Neural crest cell (in vitro differentiated cells): ENCODE measurements at regions not wholly inside any gene's neighbourhood (a gene's known extent, or its start where the extent isn't known, plus 50 kb on each side); places are given as distances from the start of the nearest gene placed in this dataset.

Source experiments
- DNase-seq: peaks from one replicate; pipeline ENCODE4 v3.0.0; 2021; ENCODE audit warnings: low read depth, mixed read lengths, low spot score
- H3K27ac Mint-ChIP-seq: one replicate; pipeline ENCODE4 v1.8.0; 2021; ENCODE audit warnings: mild to moderate bottlenecking, mixed read lengths; ENCODE audit not compliant: unreplicated experiment
- H3K27me3 Mint-ChIP-seq: 2 replicates; pipeline ENCODE4 v1.8.0; 2021; ENCODE audit warnings: low read depth, mild to moderate bottlenecking, mixed read lengths
- H3K36me3 Mint-ChIP-seq: 2 replicates; pipeline ENCODE4 v1.8.0; 2021; ENCODE audit warnings: low read depth, mild to moderate bottlenecking, mixed read lengths
- H3K4me1 Mint-ChIP-seq: 2 replicates; pipeline ENCODE4 v1.8.0; 2021; ENCODE audit warnings: mixed read lengths
- H3K4me3 Mint-ChIP-seq: one replicate; pipeline ENCODE4 v1.8.0; 2021; ENCODE audit warnings: mild to moderate bottlenecking, mixed read lengths
- H3K9me3 Mint-ChIP-seq: 2 replicates; pipeline ENCODE4 v1.8.0; 2021; ENCODE audit warnings: mixed read lengths
- CTCF ChIP-seq: fragments of 200-600 bp; sonication (generic); conservative IDR thresholded peaks from 2 replicates; pipeline ENCODE4 v1.5.0; 2021; ENCODE audit warnings: antibody characterized with exemption, mild to moderate bottlenecking

DNA sequence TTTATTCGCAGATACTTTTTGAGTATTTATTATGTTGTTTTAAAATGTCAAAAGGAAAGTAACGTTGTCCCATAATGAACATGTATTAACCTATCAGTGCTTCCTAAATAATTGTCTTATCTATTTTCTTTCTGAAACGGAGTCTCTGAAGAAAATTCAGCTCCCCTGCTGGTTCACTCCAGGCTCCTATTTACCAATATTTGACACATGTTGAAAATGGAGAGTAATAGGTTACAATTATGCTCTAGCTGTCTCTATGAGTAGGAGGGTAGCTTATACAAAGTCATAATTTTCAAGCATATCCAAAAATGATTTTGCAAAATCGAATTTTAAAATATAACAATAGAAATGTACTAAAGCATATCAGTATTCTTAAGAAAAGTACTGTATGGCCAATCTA lies 844.1 kb downstream of the CDH18 start:
- no peaks in the 10 kb centered on the region for H3K4me1 Mint-ChIP-seq
- no peaks in the 10 kb centered on the region for H3K36me3 Mint-ChIP-seq
- H3K4me3 Mint-ChIP-seq, result no peak overlapping the region
- no peak for TF ChIP-seq CTCF
- no peaks in the 10 kb centered on the region for H3K27me3 Mint-ChIP-seq
- DNase-seq, result no peak
- H3K27ac Mint-ChIP-seq, result no peak overlapping the region
- no peaks in the 10 kb centered on the region for H3K9me3 Mint-ChIP-seq

DNA sequence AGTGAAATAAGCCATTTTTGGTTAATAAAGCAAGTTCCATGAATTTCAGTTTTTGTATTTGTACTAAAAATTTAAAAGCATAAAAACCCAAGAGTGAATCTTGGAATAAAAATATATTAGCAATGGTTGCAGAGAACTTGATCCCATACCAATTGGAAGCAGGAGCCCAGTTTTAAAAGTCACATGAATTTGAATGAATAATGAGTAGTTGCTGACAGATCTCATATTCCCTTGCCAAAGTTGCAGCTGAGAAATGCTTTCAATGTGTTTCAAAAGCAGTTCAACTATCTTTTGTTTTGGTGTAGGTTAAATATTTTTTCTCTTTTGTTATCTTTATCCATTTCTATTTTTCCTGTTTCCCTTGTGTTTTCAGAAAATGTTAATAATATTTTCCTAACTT lies 818.6 kb downstream of the CDH18 start:
- H3K27ac Mint-ChIP-seq, result no peak overlapping the region
- H3K36me3 Mint-ChIP-seq, result no peaks in the 10 kb centered on the region
- no peak overlapping the region for H3K4me3 Mint-ChIP-seq
- TF ChIP-seq CTCF, result no peak
- H3K27me3 Mint-ChIP-seq, result no peaks in the 10 kb centered on the region
- no peak for DNase-seq
- no peaks in the 10 kb centered on the region for H3K4me1 Mint-ChIP-seq
- H3K9me3 Mint-ChIP-seq, result no peaks in the 10 kb centered on the region

- Mint-ChIP-seq H3K4me1 (no peaks in the 10 kb centered on the region), H3K27ac (no peak overlapping the region), H3K9me3 (no peaks in the 10 kb centered on the region), H3K4me3 (no peak overlapping the region), H3K27me3 (no peaks in the 10 kb centered on the region), H3K36me3 (no peaks in the 10 kb centered on the region)
- no peak for DNase-seq
- no peak for TF ChIP-seq CTCF
Measured at GRCh38 chr5:19172926-19173470, 815.0 kb downstream of the CDH18 start.

DNA sequence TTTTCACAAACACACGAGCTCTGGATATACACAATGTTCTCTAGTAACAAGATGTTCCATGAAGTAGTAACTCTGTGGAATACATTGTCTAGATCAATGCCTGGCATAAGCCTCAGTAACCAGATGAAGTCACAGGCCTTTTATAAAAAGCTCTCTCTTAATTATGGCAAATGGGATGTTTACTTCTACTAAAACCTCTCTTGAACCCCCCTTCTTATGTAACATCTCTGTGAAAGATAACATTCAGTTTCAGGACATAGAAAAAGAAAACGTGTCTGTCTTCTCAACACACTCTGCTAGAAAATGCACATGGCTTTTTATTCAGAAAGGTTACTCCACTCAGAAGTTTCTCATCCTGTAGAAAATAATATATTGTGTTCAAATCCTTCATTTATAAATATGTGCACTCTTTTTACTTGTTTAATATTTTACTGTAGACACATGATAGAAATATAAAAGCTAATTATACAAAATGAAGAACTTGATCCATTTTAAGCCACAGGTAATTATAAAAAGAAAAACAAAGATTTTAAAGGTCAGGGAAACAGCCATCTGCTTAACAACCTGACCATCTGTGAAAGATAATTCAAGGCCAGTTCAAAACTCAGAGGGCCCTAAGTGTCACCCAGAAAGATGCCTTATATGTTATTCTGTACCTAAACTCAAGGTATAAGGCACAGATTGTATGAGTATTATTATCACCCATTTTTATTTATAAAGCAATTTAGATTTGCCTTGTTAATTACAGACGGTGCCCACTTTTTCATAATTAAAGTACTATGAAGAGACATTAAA lies 812.0 kb downstream of the CDH18 start:
- no peaks in the 10 kb centered on the region for H3K4me1 Mint-ChIP-seq
- DNase-seq, result no peak
- H3K27me3 Mint-ChIP-seq, result no peaks in the 10 kb centered on the region
- no peak for TF ChIP-seq CTCF
- H3K36me3 Mint-ChIP-seq, result no peaks in the 10 kb centered on the region
- no peak overlapping the region for H3K4me3 Mint-ChIP-seq
- no peaks in the 10 kb centered on the region for H3K9me3 Mint-ChIP-seq
- no peak overlapping the region for H3K27ac Mint-ChIP-seq

DNA sequence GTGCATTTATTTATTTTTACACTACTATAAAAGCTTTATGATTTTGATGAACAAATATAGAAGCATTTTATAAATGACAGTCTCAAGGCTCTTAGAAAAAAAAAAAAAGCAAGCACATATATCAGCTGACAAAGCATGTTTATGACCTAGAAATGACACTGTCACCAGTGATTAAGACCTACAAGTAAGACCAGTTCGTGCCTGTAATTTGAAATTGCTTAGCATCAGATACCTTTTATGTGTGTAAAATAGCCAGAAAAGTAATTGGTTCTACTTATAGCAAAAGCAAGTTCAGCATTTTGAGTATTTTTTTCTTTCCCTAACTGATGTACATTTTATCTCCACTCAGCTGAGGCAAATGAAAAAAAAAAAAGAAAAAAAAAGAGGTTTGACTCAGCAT lies 808.4 kb downstream of the CDH18 start:
- TF ChIP-seq CTCF, result no peak

More for the DNA sequence above, 808.4 kb downstream of the CDH18 start:
- no peak overlapping the region for H3K4me3 Mint-ChIP-seq
- H3K36me3 Mint-ChIP-seq, result no peaks in the 10 kb centered on the region
- H3K27ac Mint-ChIP-seq, result no peak overlapping the region
- H3K9me3 Mint-ChIP-seq, result no peaks in the 10 kb centered on the region
- no peaks in the 10 kb centered on the region for H3K27me3 Mint-ChIP-seq
- DNase-seq, result no peak
- no peaks in the 10 kb centered on the region for H3K4me1 Mint-ChIP-seq
